H9 (cell line): ENCODE measurements at regions not wholly inside any gene's neighbourhood (a gene's known extent, or its start where the extent isn't known, plus 50 kb on each side); places are given as distances from the start of the nearest gene placed in this dataset.

Experiments
- DNase-seq: peaks from one replicate; pipeline ENCODE4 v3.0.0-alpha.2; 2017
- H2AFZ ChIP-seq: one replicate; pipeline ENCODE4 v1.6.1; 2013; ENCODE audit warnings: mild to moderate bottlenecking, low read length, control low read depth, moderate library complexity
- H2AK5ac ChIP-seq: 2 replicates; pipeline ENCODE4 v1.6.1; 2013; ENCODE audit warnings: low read length, control low read depth, mixed read lengths; ENCODE audit not compliant: insufficient read length
- H2BK120ac ChIP-seq: one replicate; pipeline ENCODE4 v1.6.1; 2013; ENCODE audit warnings: low read depth, mild to moderate bottlenecking, low read length, control low read depth, inconsistent platforms; ENCODE audit not compliant: poor library complexity, severe bottlenecking
- H2BK12ac ChIP-seq: 2 replicates; pipeline ENCODE4 v1.6.1; 2013; ENCODE audit warnings: low read length, control low read depth, mixed read lengths, low read depth; ENCODE audit not compliant: insufficient read length
- H2BK15ac ChIP-seq: 2 replicates; pipeline ENCODE4 v1.6.1; 2013; ENCODE audit warnings: low read depth, low read length, control low read depth
- H2BK20ac ChIP-seq: one replicate; pipeline ENCODE4 v1.6.1; 2013; ENCODE audit warnings: low read depth, mild to moderate bottlenecking, low read length, control low read depth, inconsistent platforms; ENCODE audit not compliant: poor library complexity, severe bottlenecking
- H2BK5ac ChIP-seq: 2 replicates; pipeline ENCODE4 v1.6.1; 2013; ENCODE audit warnings: low read length, control low read depth, mixed read lengths; ENCODE audit not compliant: insufficient read length
- H3K14ac ChIP-seq: 2 replicates; pipeline ENCODE4 v1.6.1; 2013; ENCODE audit warnings: low read length, control low read depth; ENCODE audit not compliant: insufficient read depth
- H3K18ac ChIP-seq: 2 replicates; pipeline ENCODE4 v1.6.1; 2013; ENCODE audit warnings: low read depth, mild to moderate bottlenecking, mixed read lengths, low read length, control low read depth; ENCODE audit not compliant: insufficient read length
- H3K23ac ChIP-seq: 2 replicates; pipeline ENCODE4 v1.6.1; 2013; ENCODE audit warnings: low read length, control low read depth, mixed read lengths, low read depth; ENCODE audit not compliant: insufficient read length
- H3K23me2 ChIP-seq: 2 replicates; pipeline ENCODE4 v1.6.1; 2013; ENCODE audit warnings: low read depth, mild to moderate bottlenecking, mixed read lengths, low read length, control low read depth; ENCODE audit not compliant: insufficient read length, poor library complexity, severe bottlenecking
- H3K27ac ChIP-seq: 2 replicates; pipeline ENCODE4 v1.5.1; 2013; ENCODE audit warnings: low read length, control low read depth, mixed read lengths, low read depth; ENCODE audit not compliant: insufficient read length
- H3K27me3 ChIP-seq: 2 replicates; pipeline ENCODE4 v1.6.1; 2013; ENCODE audit warnings: low read length, control low read depth, inconsistent platforms; ENCODE audit not compliant: insufficient read depth
- H3K4ac ChIP-seq: 2 replicates; pipeline ENCODE4 v1.6.1; 2013; ENCODE audit warnings: low read depth, mild to moderate bottlenecking, control low read depth, inconsistent platforms, low read length, moderate library complexity
- H3K4me1 ChIP-seq: 2 replicates; pipeline ENCODE4 v1.6.1; 2013; ENCODE audit warnings: low read length, control low read depth, inconsistent platforms; ENCODE audit not compliant: insufficient read depth
- H3K4me2 ChIP-seq: 2 replicates; pipeline ENCODE4 v1.6.1; 2013; ENCODE audit warnings: low read length, control low read depth, mixed read lengths; ENCODE audit not compliant: insufficient read length, insufficient read depth
- H3K56ac ChIP-seq: 2 replicates; pipeline ENCODE4 v1.6.1; 2013; ENCODE audit warnings: low read depth, mild to moderate bottlenecking, mixed read lengths, low read length, control low read depth; ENCODE audit not compliant: insufficient read length
- H3K79me1 ChIP-seq: 2 replicates; pipeline ENCODE4 v1.6.1; 2013; ENCODE audit warnings: low read depth, mild to moderate bottlenecking, moderate library complexity, low read length, control low read depth, inconsistent platforms; ENCODE audit not compliant: insufficient read depth, poor library complexity, severe bottlenecking
- H3K79me2 ChIP-seq: 2 replicates; pipeline ENCODE4 v1.6.1; 2013; ENCODE audit warnings: low read length, control low read depth, inconsistent platforms; ENCODE audit not compliant: insufficient read depth
- H3K9ac ChIP-seq: 2 replicates; pipeline ENCODE4 v1.6.1; 2013; ENCODE audit warnings: low read length, control low read depth, mixed read lengths; ENCODE audit not compliant: insufficient read length; ENCODE audit errors: extremely low read depth
- H3K9me3 ChIP-seq: one replicate; pipeline ENCODE4 v1.6.1; 2013; ENCODE audit warnings: low read depth, low read length, inconsistent platforms; ENCODE audit not compliant: control insufficient read depth
- H3T11ph ChIP-seq: one replicate; pipeline ENCODE4 v1.6.1; 2013; ENCODE audit warnings: mild to moderate bottlenecking, low read length, control low read depth, inconsistent platforms
- H4K20me1 ChIP-seq: one replicate; pipeline ENCODE4 v1.6.1; 2013; ENCODE audit not compliant: control insufficient read depth, insufficient read length, insufficient read depth
- H4K5ac ChIP-seq: 2 replicates; pipeline ENCODE4 v1.6.1; 2013; ENCODE audit warnings: low read depth, mild to moderate bottlenecking, mixed read lengths, low read length, control low read depth; ENCODE audit not compliant: insufficient read length
- H4K8ac ChIP-seq: replicated peaks from 2 replicates; pipeline ENCODE4 v1.6.1; 2013; ENCODE audit warnings: low read length, control low read depth, mixed read lengths, low read depth; ENCODE audit not compliant: insufficient read length
- H4K91ac ChIP-seq: 2 replicates; pipeline ENCODE4 v1.6.1; 2013; ENCODE audit warnings: low read depth, mild to moderate bottlenecking, moderate library complexity, mixed read lengths, low read length, control low read depth; ENCODE audit not compliant: insufficient read length
- H3K27ac Mint-ChIP-seq, 3 experiments: 2 replicates in 2 of 3; 3 replicates in 1 of 3; pipeline ENCODE4 v1.8.0; 2020 to 2021; ENCODE audit warnings: mixed read lengths in 3 of 3, mild to moderate bottlenecking in 1 of 3, moderate library complexity in 1 of 3
- H3K27me3 Mint-ChIP-seq: 2 replicates; pipeline ENCODE4 v1.8.0; 2021; ENCODE audit warnings: low read depth, mild to moderate bottlenecking, moderate library complexity, mixed read lengths
- H3K36me3 Mint-ChIP-seq, 3 experiments: 2 replicates in 2 of 3; 3 replicates in 1 of 3; pipeline ENCODE4 v1.8.0; 2020 to 2021; ENCODE audit warnings: low read depth in 3 of 3, mixed read lengths in 3 of 3; ENCODE audit not compliant: insufficient read depth in 1 of 3
- H3K4me1 Mint-ChIP-seq, 2 experiments: 2 replicates each; pipeline ENCODE4 v1.8.0; 2020; ENCODE audit warnings: mixed read lengths in 2 of 2
- H3K4me3 Mint-ChIP-seq, 2 experiments: 2 replicates in 1 of 2; 3 replicates in 1 of 2; pipeline ENCODE4 v1.8.0; 2020 to 2021; ENCODE audit warnings: mild to moderate bottlenecking in 2 of 2, mixed read lengths in 2 of 2, moderate library complexity in 1 of 2
- H3K9me3 Mint-ChIP-seq, 2 experiments: 2 replicates in 1 of 2; 3 replicates in 1 of 2; pipeline ENCODE4 v1.8.0; 2020; ENCODE audit warnings: mild to moderate bottlenecking in 2 of 2, mixed read lengths in 2 of 2, moderate library complexity in 1 of 2
- CTCF ChIP-seq: fragments of 200-600 bp; sonication (generic); conservative IDR thresholded peaks from 3 replicates; pipeline ENCODE4 v1.8.0; 2021; ENCODE audit warnings: antibody characterized with exemption, mild to moderate bottlenecking
- WGBS: extraction: QIAGEN DNeasy Blood & Tissue Kit; methylation state at CpG from one replicate; pipeline ENCODE4 v1.1.7; 2013; ENCODE audit warnings: missing lambda C conversion rate, low lambda C conversion rate, mixed read lengths; ENCODE audit not compliant: insufficient read length; ENCODE audit errors: extremely low coverage; 5-methylcytosine and 5-hydroxymethylcytosine counted together

- Mint-ChIP-seq H3K27me3 (peaks cover 96% of the 10 kb centered on the region), H3K9me3 (peaks cover 0 to 3% of the 10 kb centered on the region in 2 experiments; a peak in 1 of 5 replicates), H3K4me1 (peaks cover 8 to 18% of the 10 kb centered on the region in 2 experiments; a peak in 2 of 4 replicates), H3K36me3 (no peaks in the 10 kb centered on the region), H3K4me3 (no peak overlapping the region), H3K27ac (no peak overlapping the region)
- no peak overlapping the region for H4K8ac ChIP-seq
- H3K4me1 ChIP-seq, result no peaks in the 10 kb centered on the region
- no CpG with 5 or more reads among the region's 12 CpGs for WGBS
- no peaks in the 10 kb centered on the region for H3K79me2 ChIP-seq
- peaks cover 30% of the 10 kb centered on the region; the same call in 1 of the 2 replicates for H3K27me3 ChIP-seq
- no peaks in the 10 kb centered on the region for H3K79me1 ChIP-seq
- no peaks in the 10 kb centered on the region for H4K20me1 ChIP-seq
- no peak overlapping the region for H2BK5ac ChIP-seq
- no peak overlapping the region for H3K56ac ChIP-seq
- no peak overlapping the region for H3K18ac ChIP-seq
- H4K5ac ChIP-seq, result no peak overlapping the region
- no peaks in the 10 kb centered on the region for H3K23me2 ChIP-seq
- H3K9ac ChIP-seq, result no peak overlapping the region
- no peak overlapping the region for H3K23ac ChIP-seq
- H3K14ac ChIP-seq, result no peak overlapping the region
- no peak overlapping the region for H2BK120ac ChIP-seq
- no peak overlapping the region for H2BK20ac ChIP-seq
- H2BK12ac ChIP-seq, result no peak overlapping the region
- no peak overlapping the region for H3T11ph ChIP-seq
- no peak overlapping the region for H3K4ac ChIP-seq
- no peak for DNase-seq
- H2AK5ac ChIP-seq, result no peak overlapping the region
- no peak overlapping the region for H3K27ac ChIP-seq
- H4K91ac ChIP-seq, result no peak overlapping the region
- H2AFZ ChIP-seq, result no peak overlapping the region
- H2BK15ac ChIP-seq, result no peak overlapping the region
- H3K4me2 ChIP-seq, result no peak overlapping the region
- TF ChIP-seq CTCF, result no peak
- H3K9me3 ChIP-seq, result no peaks in the 10 kb centered on the region
Observed at GRCh38 chr22:22124374-22124773, 120.2 kb upstream of the VPREB1 start.
